PC-9 (cell line): ENCODE measurements at regions not wholly inside any gene's neighbourhood (a gene's known extent, or its start where the extent isn't known, plus 50 kb on each side); places are given as distances from the start of the nearest gene placed in this dataset.

Experiments
- BruUV-seq: library from RNA; stranded (reverse); fragments of 400-500 nt; replicated peaks from 2 replicates; lab custom pipeline; 2021; lab: Mats Ljungman, UMichigan
- CTCF ChIA-PET: fragments of 300-600 bp; sonication (Branson Sonifier 250); formaldehyde crosslinking; loops from one replicate; lab custom pipeline; 2022; ENCODE audit warnings: antibody characterized with exemption; lab: Charles Lee
- POLR2A ChIA-PET: fragments of 300-600 bp; sonication (Branson Sonifier 250); formaldehyde crosslinking; loops from one replicate; lab custom pipeline; 2022; ENCODE audit warnings: antibody characterized with exemption; ENCODE audit not compliant: unreplicated experiment; lab: Charles Lee
- DNase-seq, 2 experiments: peaks; one replicate each; pipeline versions ENCODE4 v3.0.0 to v3.0.0-alpha.2; 2015 to 2022; ENCODE audit warnings: mixed read lengths in 1 of 2
- H2AFZ ChIP-seq: fragments of 200-600 bp; sonication (generic); 2 replicates; pipeline ENCODE4 v1.8.1; 2017; ENCODE audit warnings: antibody characterized with exemption
- H3F3A ChIP-seq: fragments of 200-600 bp; sonication (generic); 2 replicates; pipeline ENCODE4 v1.8.1; 2017; ENCODE audit warnings: antibody characterized with exemption, mild to moderate bottlenecking, low read depth; ENCODE audit not compliant: insufficient read depth
- H3K27ac ChIP-seq: fragments of 200-600 bp; sonication (generic); 2 replicates; pipeline ENCODE4 v1.6.1; 2016; ENCODE audit warnings: mixed run types
- H3K27me3 ChIP-seq: fragments of 200-600 bp; sonication (generic); 2 replicates; pipeline ENCODE4 v1.6.1; 2016; ENCODE audit warnings: low read depth, mixed run types; ENCODE audit not compliant: insufficient read depth
- H3K36me3 ChIP-seq: fragments of 200-600 bp; sonication (generic); 2 replicates; pipeline ENCODE4 v1.6.1; 2016; ENCODE audit warnings: low read depth, mixed run types
- H3K4me1 ChIP-seq: fragments of 200-600 bp; sonication (generic); replicated peaks from 2 replicates; pipeline ENCODE4 v1.6.1; 2016; ENCODE audit warnings: mixed run types; ENCODE audit not compliant: insufficient read depth
- H3K4me2 ChIP-seq: fragments of 200-600 bp; sonication (generic); 2 replicates; pipeline ENCODE4 v1.6.1; 2017; ENCODE audit warnings: mixed run types
- H3K4me3 ChIP-seq: fragments of 200-600 bp; sonication (generic); 2 replicates; pipeline ENCODE4 v1.6.1; 2016; ENCODE audit warnings: mixed run types
- H3K79me2 ChIP-seq: fragments of 200-600 bp; sonication (generic); 2 replicates; pipeline ENCODE4 v1.6.1; 2017; ENCODE audit warnings: low read depth, mixed run types
- H3K9me2 ChIP-seq: fragments of 200-600 bp; sonication (generic); 2 replicates; pipeline ENCODE4 v1.8.1; 2017; ENCODE audit warnings: mild to moderate bottlenecking; ENCODE audit not compliant: insufficient read depth
- H3K9me3 ChIP-seq: fragments of 200-600 bp; sonication (generic); 2 replicates; pipeline ENCODE4 v1.8.1; 2016; ENCODE audit warnings: low read depth; ENCODE audit not compliant: insufficient read depth
- H4K20me1 ChIP-seq: fragments of 200-600 bp; sonication (generic); 2 replicates; pipeline ENCODE4 v1.8.1; 2017; ENCODE audit not compliant: insufficient read depth
- EZH2 ChIP-seq: fragments of 200-600 bp; sonication (generic); IDR thresholded peaks from 2 replicates; pipeline ENCODE4 v1.8.0; 2017; ENCODE audit warnings: antibody characterized with exemption, low read depth
- intact Hi-C: fragments of 100-400 bp; cut with micrococcal nuclease; formaldehyde crosslinking; loops from one replicate; pipeline ENCODE4 v1.10.0; 2022; ENCODE audit not compliant: unreplicated experiment
- TF ChIP-seq, protein P1 (sequence below): fragments of 200-600 bp; sonication (generic); conservative IDR thresholded peaks from 2 replicates; pipeline ENCODE4 v1.6.1; 2017; ENCODE audit warnings: mixed run types, antibody characterized with exemption, mild to moderate bottlenecking, moderate library complexity

DNA sequence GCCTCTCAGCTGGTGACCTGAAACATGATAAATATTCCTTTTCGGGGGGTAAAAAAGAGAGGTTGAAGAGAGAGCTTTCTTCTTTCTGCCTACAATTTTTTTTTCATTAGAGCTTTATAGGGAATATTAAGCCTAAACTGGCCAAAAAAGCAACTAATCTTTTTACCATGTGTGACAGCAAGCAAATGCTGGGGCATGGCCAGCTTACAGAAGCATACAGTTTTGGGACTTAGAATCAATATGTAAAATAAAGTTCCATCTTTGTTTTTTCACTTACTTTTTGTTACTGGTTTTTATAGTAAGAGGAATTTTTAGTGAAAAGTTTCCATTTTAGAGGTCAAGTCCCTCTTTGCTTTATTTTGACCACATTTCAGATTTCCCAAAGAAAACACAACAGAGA lies 301.2 kb upstream of the DEPDC1 start:
- CTCF ChIA-PET = interaction anchor here (0.7 kb wide), 1 partner anchor 1417 kb away, joined by 3 read pairs; no protein-coding TSS in a partner anchor
- H3K79me2 ChIP-seq = no peaks in the 10 kb centered on the region
- POLR2A ChIA-PET = no interaction called here
- no peak overlapping the region for H2AFZ ChIP-seq
- H3K9me3 ChIP-seq = no peaks in the 10 kb centered on the region
- TF ChIP-seq, protein P1, sequence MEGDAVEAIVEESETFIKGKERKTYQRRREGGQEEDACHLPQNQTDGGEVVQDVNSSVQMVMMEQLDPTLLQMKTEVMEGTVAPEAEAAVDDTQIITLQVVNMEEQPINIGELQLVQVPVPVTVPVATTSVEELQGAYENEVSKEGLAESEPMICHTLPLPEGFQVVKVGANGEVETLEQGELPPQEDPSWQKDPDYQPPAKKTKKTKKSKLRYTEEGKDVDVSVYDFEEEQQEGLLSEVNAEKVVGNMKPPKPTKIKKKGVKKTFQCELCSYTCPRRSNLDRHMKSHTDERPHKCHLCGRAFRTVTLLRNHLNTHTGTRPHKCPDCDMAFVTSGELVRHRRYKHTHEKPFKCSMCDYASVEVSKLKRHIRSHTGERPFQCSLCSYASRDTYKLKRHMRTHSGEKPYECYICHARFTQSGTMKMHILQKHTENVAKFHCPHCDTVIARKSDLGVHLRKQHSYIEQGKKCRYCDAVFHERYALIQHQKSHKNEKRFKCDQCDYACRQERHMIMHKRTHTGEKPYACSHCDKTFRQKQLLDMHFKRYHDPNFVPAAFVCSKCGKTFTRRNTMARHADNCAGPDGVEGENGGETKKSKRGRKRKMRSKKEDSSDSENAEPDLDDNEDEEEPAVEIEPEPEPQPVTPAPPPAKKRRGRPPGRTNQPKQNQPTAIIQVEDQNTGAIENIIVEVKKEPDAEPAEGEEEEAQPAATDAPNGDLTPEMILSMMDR = no peak
- no peak for TF ChIP-seq EZH2
- no peak overlapping the region for H3K27ac ChIP-seq
- no peak overlapping the region for H3K4me3 ChIP-seq
- no peaks in the 10 kb centered on the region for H3K4me1 ChIP-seq
- H3K4me2 ChIP-seq = no peak overlapping the region
- no peaks in the 10 kb centered on the region; the same call in 1 of the 2 replicates for H3K9me2 ChIP-seq
- BruUV-seq = no TSS peak
- no peaks in the 10 kb centered on the region for H4K20me1 ChIP-seq
- H3F3A ChIP-seq = no peaks in the 10 kb centered on the region
- no peaks in the 10 kb centered on the region for H3K36me3 ChIP-seq
- no peaks in the 10 kb centered on the region for H3K27me3 ChIP-seq
- no peak for DNase-seq
- intact Hi-C loops = no loop called here

DNA sequence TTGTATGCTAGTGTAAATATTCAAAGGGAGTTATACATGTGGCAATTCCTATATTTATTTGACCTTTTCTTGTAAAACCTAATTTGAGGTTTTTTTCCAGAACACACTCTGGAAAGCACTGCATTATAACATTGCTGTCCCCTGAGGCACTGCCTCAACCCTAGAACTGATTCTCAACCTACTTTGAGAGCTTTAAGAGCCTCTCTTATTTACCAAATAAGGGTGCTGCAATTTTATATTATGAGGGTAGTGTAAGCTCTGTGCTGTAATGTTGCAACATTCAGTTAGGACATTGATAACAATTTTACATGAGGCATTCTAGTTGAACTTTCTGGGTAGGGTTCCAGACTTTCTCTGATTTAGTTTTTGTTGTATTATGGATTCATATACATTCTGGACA lies 302.2 kb upstream of the DEPDC1 start:
- POLR2A ChIA-PET = no interaction called here
- no peak for DNase-seq
- TF ChIP-seq, protein P1 = no peak
- no peak for TF ChIP-seq EZH2
- no peak overlapping the region for H3K4me3 ChIP-seq
- no peaks in the 10 kb centered on the region for H3K79me2 ChIP-seq
- no peaks in the 10 kb centered on the region for H3F3A ChIP-seq
- no peak overlapping the region for H3K27ac ChIP-seq
- H4K20me1 ChIP-seq = no peaks in the 10 kb centered on the region
- no peak overlapping the region for H3K4me2 ChIP-seq
- no peak overlapping the region for H2AFZ ChIP-seq
- no peaks in the 10 kb centered on the region for H3K36me3 ChIP-seq
- CTCF ChIA-PET = no interaction called here
- no peaks in the 10 kb centered on the region for H3K9me3 ChIP-seq
- no TSS peak for BruUV-seq
- H3K27me3 ChIP-seq = no peaks in the 10 kb centered on the region
- intact Hi-C loops = no loop called here
- H3K4me1 ChIP-seq = no peaks in the 10 kb centered on the region
- H3K9me2 ChIP-seq = no peaks in the 10 kb centered on the region; the same call in 1 of the 2 replicates

DNA sequence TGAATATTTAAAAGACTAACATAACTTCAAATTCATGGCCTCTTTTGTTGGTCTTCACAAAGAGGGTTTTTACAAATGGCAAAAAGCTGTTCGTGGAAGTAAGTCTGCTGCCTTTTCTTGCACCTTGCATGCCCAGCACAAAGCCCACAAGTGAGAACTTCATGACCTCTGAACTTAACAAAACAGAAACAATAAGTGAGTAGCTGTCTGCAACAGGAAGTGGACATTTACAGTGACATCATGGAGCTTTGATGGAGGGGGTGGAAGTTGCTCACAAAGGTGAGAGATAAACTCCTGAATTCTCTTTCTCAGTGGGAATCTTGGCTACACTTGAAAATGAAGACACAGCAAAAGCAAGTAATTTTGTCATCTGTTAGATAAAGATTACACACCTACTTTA lies 303.3 kb upstream of the DEPDC1 start:
- no peak for DNase-seq
- TF ChIP-seq, protein P1 = no peak
- no peak for TF ChIP-seq EZH2
- H3F3A ChIP-seq = no peaks in the 10 kb centered on the region
- H3K4me2 ChIP-seq = no peak overlapping the region
- H3K4me1 ChIP-seq = no peaks in the 10 kb centered on the region
- no peak overlapping the region for H3K4me3 ChIP-seq
- no peaks in the 10 kb centered on the region for H3K9me3 ChIP-seq
- no peaks in the 10 kb centered on the region for H3K27me3 ChIP-seq
- H3K27ac ChIP-seq = no peak overlapping the region
- H3K36me3 ChIP-seq = no peaks in the 10 kb centered on the region
- ChIA-PET CTCF (no interaction called here), POLR2A (no interaction called here)
- H4K20me1 ChIP-seq = no peaks in the 10 kb centered on the region
- H2AFZ ChIP-seq = no peak overlapping the region
- no peaks in the 10 kb centered on the region for H3K79me2 ChIP-seq
- intact Hi-C loops = no loop called here
- no TSS peak for BruUV-seq
- H3K9me2 ChIP-seq = no peaks in the 10 kb centered on the region; the same call in 1 of the 2 replicates
